ENCODE measurements at regions not wholly inside any gene's neighbourhood (a gene's known extent, or its start where the extent isn't known, plus 50 kb on each side); places are given as distances from the start of the nearest gene placed in this dataset.
"Not testable (repeated sequence)": the region's sequence is repeated elsewhere in the genome, so short reads cannot be mapped to it uniquely, and the experiment has no call there.

DNA sequence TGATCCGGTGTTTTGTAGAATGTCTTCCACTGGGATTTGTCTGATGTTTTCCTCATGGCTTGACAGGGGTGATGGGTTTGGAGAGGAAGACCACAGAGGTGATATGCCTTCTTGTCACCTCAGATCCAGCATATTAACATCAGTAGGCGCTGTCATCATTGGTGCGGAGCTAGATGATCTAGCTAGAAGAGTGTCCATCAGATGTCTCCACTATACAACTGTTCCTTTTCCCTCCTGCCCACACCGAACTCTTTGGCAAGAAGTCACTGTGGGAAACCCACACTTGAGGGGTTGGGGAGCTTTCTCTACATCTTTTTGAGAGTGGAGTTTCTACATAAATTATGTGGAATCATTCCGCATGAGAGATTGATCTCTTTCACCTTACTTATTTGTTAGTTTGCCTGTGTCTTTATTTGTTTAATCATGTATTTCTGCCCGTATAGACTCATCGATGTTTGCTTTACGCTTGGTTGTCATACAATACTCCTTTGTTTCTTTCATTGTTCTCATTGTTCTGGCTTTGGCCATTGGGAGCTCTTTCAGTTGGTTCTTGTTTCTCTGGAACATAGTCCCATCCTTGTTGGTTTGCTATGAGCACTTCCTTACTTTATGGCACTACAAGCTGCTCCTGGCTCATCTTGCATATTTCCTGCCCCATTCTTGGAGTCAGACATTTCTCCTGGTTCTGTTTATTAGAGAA lies 1420.3 kb downstream of the BRD1 start:
- H3K9me3 Mint-ChIP-seq, result peaks cover 6 to 10% (median 6%) of the 10 kb centered on the region in 3 donors
- peaks cover 2% of the 10 kb centered on the region for H3K36me3 Mint-ChIP-seq
- no peak overlapping the region for H3K27ac Mint-ChIP-seq
- H3K27me3 Mint-ChIP-seq, result no peaks in the 10 kb centered on the region
- no peaks in the 10 kb centered on the region for H3K4me1 Mint-ChIP-seq
- no peak overlapping the region for H3K4me3 Mint-ChIP-seq

DNA sequence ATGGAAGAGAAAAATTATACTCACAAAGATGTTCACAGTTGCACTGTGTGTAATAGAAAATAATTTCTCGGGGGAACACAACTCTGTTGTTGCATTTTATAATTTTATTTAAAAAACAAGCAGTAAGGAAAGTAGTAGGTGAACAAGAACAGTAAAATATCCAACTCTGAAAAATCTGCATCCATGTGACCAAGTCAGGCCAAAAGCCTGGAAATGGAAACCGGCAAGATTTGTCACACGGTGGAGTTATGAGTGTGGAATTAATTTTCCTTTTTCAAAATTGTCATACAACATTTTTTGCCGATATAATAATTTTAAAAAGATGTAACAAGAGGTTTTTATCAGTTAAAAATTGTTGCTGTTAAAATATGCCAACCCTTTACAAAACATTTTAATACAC lies 1421.5 kb downstream of the BRD1 start:
- Mint-ChIP-seq H3K36me3 (peaks cover 2% of the 10 kb centered on the region), H3K9me3 (peaks cover 6 to 10% (median 6%) of the 10 kb centered on the region in 3 donors), H3K4me3 (no peak overlapping the region), H3K27me3 (peaks cover 2% of the 10 kb centered on the region), H3K4me1 (no peaks in the 10 kb centered on the region), H3K27ac (no peak overlapping the region)

DNA sequence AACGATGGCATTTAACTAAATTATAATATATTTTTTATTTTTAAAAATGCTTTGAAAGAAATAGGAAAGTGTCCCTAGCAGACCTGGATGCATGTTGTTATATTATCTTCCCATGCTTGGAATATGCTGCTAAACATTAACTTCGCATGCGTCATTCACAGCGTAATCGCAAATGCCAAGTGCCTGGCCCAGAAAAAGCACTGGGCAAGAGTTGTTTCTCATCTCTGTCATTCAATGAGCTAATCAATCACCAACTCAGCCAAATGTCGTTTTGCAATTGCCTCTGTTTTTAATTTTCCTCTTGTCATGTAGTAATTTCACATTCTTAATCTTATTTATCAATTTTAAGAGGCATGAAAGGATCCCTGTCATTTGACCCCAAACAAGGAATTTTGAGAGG lies 1421.9 kb downstream of the BRD1 start:
- peaks cover 2% of the 10 kb centered on the region for H3K27me3 Mint-ChIP-seq
- peaks cover 2% of the 10 kb centered on the region for H3K36me3 Mint-ChIP-seq
- peaks cover 6 to 10% (median 6%) of the 10 kb centered on the region in 3 donors for H3K9me3 Mint-ChIP-seq
- no peaks in the 10 kb centered on the region for H3K4me1 Mint-ChIP-seq
- no peak overlapping the region for H3K4me3 Mint-ChIP-seq
- no peak overlapping the region for H3K27ac Mint-ChIP-seq

DNA sequence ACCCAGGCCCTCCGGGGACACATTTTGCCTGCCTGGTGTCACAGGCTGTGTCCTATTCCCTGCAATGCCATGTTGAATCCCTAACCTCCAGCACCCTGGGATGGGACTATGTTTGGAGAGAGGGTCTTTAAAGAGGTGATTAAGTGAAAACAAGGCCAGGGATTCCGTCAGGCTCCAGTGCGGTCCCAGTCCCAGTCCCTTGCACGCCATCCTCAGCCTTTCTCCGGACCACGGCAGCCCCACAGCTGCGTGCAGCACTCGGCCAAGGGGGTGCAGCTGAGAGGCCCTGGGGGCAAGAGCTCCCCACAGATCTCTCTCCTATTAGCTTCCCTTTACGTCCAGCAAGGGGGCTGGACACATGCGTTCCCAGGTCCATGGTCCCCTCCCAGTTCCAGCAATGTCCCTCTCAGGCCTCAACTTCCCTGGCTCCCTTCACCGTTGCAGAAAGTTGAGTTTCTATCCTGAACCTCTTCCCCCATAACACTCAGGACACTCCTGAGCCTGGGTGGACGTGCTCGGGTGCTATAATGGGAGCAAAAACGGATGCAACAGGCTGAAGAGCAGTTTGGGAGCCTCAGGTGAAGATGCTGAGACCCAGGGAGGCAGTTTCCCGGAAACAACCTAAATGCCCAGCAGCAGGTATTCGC lies 1422.7 kb downstream of the BRD1 start:
- peak overlapping the region in 1 of 3 donors; percentile 39 for H3K27ac Mint-ChIP-seq
- H3K36me3 Mint-ChIP-seq, result peaks cover 2% of the 10 kb centered on the region
- peaks cover 2% of the 10 kb centered on the region for H3K27me3 Mint-ChIP-seq
- H3K4me1 Mint-ChIP-seq, result no peaks in the 10 kb centered on the region
- H3K9me3 Mint-ChIP-seq, result peaks cover 6 to 10% (median 6%) of the 10 kb centered on the region in 3 donors
- H3K4me3 Mint-ChIP-seq, result no peak overlapping the region

DNA sequence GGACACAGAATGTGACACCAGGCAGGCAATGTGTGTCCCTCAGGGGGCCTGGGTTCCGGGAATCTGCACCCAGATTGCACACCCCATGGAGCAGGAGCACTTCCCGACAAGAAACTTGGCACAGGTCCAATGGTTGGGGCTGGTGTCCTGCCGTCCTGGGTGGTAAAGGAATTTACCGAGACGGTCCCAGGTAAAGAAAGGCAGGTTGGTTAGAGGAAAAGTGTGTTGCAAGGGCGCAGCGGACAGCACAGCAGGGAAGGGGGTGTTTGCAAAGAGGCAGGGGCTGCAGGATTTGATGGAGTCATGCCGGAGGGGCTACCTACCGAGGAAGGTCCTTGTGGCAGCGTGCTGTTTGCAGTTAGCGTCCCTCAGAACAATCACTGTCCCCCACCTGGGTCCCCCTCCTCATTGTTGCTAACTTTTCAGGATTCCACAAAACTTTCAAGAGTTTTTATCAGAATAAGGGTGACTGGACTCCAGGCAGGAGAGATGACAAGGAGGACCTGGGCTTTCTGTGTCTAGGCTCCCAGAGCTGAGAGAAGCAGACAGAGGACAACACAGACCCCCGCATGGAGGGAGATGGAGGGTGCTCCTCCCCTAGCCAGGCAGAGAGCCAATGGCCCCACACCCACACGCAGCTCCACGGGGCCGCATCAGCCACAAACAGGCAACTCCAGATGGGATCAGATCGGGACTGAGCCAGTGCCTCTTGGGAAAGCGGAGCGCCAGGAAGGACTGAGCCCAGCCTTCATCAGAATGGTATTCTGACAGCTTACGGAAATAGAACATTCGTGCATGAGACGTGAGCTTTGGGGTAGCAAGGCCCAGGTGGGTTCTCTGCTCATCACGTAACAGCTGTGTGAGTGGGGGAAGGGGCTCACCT lies 1423.9 kb downstream of the BRD1 start:
- H3K4me3 Mint-ChIP-seq, result no peak overlapping the region
- H3K36me3 Mint-ChIP-seq, result peaks cover 2% of the 10 kb centered on the region
- peaks cover 6 to 10% (median 6%) of the 10 kb centered on the region in 3 donors for H3K9me3 Mint-ChIP-seq
- no peaks in the 10 kb centered on the region for H3K4me1 Mint-ChIP-seq
- peaks cover 2% of the 10 kb centered on the region for H3K27me3 Mint-ChIP-seq
- H3K27ac Mint-ChIP-seq, result no peak overlapping the region

DNA sequence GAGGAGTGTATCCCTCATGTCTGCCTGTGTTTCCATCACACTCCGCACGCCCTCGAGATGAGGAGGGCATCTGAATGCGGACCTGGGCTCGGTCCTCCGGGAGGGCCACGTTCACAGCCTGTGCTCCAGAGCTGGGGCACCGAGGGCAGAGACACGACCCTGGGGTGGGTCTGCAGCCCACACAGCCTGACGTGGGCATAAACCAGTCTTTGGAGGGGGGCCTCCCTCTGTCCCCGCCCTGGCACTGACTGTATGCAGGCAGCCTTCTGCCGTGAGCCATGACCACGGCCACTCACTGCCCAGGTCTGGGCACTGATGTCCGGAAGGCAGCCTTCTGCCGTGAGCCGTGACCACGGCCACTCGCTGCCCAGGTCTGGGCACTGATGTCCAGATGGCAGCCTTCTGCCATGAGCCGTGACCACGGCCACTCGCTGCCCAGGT lies 1425.1 kb downstream of the BRD1 start:
- no peak overlapping the region for H3K27ac Mint-ChIP-seq
- no peaks in the 10 kb centered on the region for H3K36me3 Mint-ChIP-seq
- peaks cover 2% of the 10 kb centered on the region for H3K27me3 Mint-ChIP-seq

DNA sequence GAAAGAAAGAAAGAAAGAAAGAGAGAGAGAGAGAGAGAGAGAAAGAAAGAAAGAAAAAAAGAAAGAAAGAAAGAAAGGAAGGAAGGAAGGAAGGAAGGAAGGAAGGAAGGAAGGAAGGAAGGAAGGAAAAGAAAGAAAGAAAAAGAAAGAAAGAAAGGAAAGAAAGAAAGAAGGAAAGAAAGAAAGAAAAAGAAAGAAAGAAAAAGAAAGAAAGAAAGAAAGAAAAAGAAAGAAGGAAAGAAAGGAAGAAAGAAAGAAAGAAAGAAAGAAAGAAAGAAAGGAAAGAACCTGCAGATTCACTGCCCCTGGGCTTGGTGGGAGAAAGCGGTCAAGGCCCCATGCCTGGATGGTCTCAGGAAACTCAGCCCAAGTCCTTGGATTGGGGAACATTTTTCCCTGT lies 1426.2 kb downstream of the BRD1 start:
- not testable (repeated sequence) for H3K27me3 Mint-ChIP-seq, H3K27ac Mint-ChIP-seq, H3K4me1 Mint-ChIP-seq

More for the DNA sequence above, 1425.1 kb downstream of the BRD1 start:
- no peak overlapping the region for H3K4me3 Mint-ChIP-seq
- no peaks in the 10 kb centered on the region for H3K4me1 Mint-ChIP-seq
- peaks cover 0 to 4% (median 2%) of the 10 kb centered on the region in 3 donors for H3K9me3 Mint-ChIP-seq

DNA sequence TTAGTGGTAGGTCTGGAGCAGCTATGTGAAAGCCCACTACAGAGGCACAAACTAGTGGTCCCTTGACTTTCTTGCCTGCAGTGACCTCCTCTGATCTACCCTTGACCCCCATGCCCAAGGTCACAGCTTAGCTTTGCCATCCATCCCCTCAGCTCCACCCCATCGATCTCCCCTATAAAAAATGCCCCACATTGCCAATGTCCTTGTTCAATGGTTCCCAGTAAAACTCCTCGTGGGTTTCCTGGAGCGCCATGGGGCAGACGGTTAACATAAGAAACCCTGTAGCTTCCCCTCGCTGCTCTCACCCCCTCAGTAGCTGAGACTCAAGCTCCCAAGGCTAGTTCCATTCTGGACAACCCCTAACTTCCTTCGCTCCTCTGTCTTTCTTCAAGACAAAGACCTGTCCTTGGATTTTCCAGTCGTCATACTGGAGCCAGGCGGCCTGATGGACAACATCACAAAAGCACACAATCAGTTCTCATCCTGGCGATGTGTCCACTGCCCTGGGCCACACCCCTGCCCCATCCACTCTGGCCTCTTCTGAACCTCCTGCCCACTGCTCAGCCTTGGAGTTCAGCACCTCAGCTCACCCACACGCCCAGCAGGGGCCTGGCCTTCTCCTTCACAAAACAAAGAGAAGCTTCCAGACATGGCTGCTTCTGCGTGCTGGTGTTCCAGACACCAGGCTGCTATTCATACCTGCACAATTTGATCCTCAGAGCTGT lies 1429.3 kb downstream of the BRD1 start:
- Mint-ChIP-seq H3K4me1 (no peaks in the 10 kb centered on the region), H3K27ac (no peak overlapping the region), H3K4me3 (no peak overlapping the region), H3K9me3 (no peaks in the 10 kb centered on the region), H3K27me3 (peaks cover 4% of the 10 kb centered on the region), H3K36me3 (no peaks in the 10 kb centered on the region)

More for the DNA sequence above, 1426.2 kb downstream of the BRD1 start:
- H3K4me3 Mint-ChIP-seq, H3K9me3 Mint-ChIP-seq, H3K36me3 Mint-ChIP-seq: not testable (repeated sequence)

DNA sequence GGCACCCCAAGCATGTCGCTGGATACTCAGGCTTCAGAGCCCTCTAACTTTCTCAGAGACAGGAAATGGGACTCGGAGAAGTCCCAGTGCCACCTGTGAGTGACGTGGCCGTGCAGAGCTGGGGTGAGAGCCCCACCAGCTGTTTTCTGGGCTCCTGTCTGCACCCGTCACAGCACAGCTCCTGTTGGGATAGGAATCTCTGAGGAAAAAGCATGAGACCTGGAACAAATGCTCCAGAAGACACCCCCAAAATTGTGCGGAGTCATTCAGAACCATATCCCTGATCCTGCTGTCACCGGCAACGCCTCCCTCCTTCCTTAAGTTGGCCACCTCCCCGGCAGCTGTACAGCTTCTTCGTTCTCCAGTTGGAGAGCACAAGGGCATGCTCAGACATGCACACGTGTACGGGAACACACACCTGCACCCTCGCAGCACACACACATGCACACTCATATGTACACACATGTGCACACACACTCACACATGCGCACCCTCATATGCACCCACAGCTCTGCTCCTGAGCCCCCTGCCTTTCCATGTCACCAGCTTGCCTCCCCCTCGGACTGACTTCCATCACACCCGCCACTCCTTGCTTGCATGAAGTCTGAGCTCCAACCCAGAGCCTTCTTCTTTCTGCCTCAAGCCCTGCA lies 1430.0 kb downstream of the BRD1 start:
- no peak overlapping the region for H3K27ac Mint-ChIP-seq
- no peaks in the 10 kb centered on the region for H3K9me3 Mint-ChIP-seq

DNA sequence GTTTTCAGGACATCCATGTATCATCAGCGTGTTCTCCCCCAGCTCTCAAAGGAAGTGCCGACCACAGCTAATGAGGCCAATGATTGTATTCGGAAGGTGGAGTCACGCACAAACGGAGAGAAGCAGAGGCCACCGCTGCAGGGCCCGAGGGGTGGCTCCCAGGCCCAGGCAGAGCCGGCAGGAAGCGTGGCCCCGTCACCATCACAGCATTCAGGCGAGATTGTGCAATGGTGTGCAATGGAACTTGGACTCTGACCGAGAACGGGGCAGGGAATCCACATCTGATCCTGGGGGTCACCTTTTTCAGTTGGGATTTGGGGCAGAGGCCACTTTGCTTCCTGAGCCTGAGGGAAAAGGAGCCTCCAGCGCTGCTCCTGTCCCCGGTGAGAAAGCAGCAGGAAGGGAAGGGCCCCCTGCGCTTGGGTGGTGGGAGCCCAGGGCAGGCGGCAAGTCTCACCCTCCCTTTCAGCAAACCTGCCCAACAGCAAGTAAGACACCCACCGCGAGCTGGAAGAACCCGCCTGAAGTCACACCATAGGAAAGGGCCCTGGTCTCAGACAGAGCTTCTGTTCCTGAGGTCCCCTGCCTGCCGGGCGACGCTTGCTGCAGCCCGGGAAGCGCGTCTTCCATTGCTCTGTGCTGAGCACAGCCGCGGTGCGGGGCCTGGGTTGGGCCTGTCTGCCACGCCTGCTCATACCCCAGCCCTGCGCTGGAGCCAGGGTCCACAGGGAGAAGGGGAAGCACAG lies 1430.7 kb downstream of the BRD1 start:
- Mint-ChIP-seq H3K27ac (no peak overlapping the region), H3K36me3 (no peaks in the 10 kb centered on the region), H3K4me3 (no peak overlapping the region), H3K27me3 (peaks cover 2% of the 10 kb centered on the region), H3K4me1 (no peaks in the 10 kb centered on the region), H3K9me3 (no peaks in the 10 kb centered on the region)

More for the DNA sequence above, 1430.0 kb downstream of the BRD1 start:
- H3K4me3 Mint-ChIP-seq, result no peak overlapping the region
- H3K27me3 Mint-ChIP-seq, result peaks cover 4% of the 10 kb centered on the region
- no peaks in the 10 kb centered on the region for H3K36me3 Mint-ChIP-seq
- H3K4me1 Mint-ChIP-seq, result no peaks in the 10 kb centered on the region

DNA sequence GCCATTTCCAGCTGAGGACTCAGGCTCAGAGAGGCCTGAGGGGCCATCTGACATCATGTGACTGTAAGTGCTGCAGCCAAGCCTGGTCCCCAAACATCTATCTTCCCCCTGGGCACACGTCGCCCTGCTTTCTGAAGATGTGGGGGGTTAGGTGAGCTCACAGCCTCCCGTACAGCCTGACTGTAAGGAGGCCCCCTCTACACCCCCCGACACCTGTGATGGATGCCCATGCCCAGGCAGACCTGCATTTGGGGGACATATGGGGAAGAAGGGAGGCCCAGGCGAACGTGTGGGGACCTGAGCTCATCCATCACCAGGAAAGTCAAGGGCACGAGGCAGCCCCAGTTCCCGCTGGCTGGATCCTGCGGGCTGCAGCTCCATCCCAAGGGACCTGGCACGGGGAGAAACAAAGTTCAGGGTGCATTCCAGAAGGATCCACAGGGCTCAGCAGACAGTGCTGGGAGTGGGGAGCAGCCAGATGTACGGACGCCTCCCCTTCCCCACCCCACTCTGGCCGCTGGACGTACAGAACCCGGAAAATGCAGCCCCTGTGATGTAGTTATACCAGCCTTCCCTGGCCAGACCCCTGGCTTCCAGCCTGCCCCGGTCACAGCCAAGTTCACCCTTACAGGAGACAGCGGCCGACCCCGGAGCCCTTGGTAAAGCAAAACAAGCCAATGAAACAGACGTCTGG lies 1431.4 kb downstream of the BRD1 start:
- H3K4me1 Mint-ChIP-seq, result no peaks in the 10 kb centered on the region
- no peak overlapping the region for H3K4me3 Mint-ChIP-seq
- no peak overlapping the region for H3K27ac Mint-ChIP-seq

DNA sequence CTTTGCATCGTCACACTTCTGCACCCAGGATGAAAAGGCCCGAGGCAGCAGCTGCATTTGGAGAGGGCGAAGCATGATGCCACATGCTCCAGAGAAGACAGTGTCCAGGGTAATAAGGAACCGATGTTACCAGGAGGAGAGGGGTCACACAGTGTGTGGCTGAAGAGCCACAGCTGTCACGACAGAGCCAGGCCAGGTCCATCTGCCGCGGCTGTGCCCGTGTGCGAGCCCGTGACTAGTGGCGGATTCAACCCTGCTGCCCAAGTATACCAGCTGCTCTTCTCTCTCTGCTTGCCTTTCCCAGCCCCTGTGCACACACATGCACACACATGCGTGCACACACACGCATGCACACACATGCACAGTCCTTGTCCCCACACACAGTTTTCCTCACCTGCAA lies 1432.5 kb downstream of the BRD1 start:
- H3K27ac Mint-ChIP-seq, result no peak overlapping the region
- peaks cover 2% of the 10 kb centered on the region for H3K27me3 Mint-ChIP-seq
- no peaks in the 10 kb centered on the region for H3K4me1 Mint-ChIP-seq
- no peaks in the 10 kb centered on the region for H3K9me3 Mint-ChIP-seq
- no peak overlapping the region for H3K4me3 Mint-ChIP-seq
- H3K36me3 Mint-ChIP-seq, result no peaks in the 10 kb centered on the region

More for the DNA sequence above, 1431.4 kb downstream of the BRD1 start:
- Mint-ChIP-seq H3K9me3 (no peaks in the 10 kb centered on the region), H3K36me3 (no peaks in the 10 kb centered on the region), H3K27me3 (peaks cover 2% of the 10 kb centered on the region)

DNA sequence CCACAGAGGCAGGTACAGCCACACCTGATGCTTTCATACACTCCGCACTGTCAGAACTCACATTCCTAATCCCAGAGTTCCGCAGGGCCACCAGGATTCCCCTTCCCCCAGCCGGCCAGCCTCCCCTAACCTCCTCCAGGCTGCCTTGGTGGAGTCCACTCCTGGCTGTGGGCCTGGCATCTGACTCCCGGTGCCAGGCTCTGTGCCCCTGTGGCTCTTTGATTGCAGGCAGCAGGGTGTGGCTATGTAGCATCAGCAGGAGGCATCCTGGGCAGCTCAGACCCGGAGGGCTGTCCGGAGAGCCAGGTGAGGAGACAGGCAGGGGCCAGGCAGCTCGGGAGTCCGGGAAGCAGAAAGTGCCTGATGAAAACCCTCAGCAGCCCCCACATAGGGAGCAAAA lies 1432.9 kb downstream of the BRD1 start:
- Mint-ChIP-seq H3K27me3 (peaks cover 2% of the 10 kb centered on the region), H3K36me3 (no peaks in the 10 kb centered on the region), H3K4me3 (no peak overlapping the region), H3K4me1 (no peaks in the 10 kb centered on the region), H3K9me3 (no peaks in the 10 kb centered on the region), H3K27ac (no peak overlapping the region)
